Trophoblast cell (in vitro differentiated cells and primary cell): ENCODE measurements at regions not wholly inside any gene's neighbourhood (a gene's known extent, or its start where the extent isn't known, plus 50 kb on each side); places are given as distances from the start of the nearest gene placed in this dataset.
"Not testable (repeated sequence)": the region's sequence is repeated elsewhere in the genome, so short reads cannot be mapped to it uniquely, and the experiment has no call there.

Experiments
- DNase-seq, 2 donors: peaks; one replicate each; pipeline ENCODE4 v3.0.0-alpha.2; 2016
- H2AFZ ChIP-seq: 2 replicates; pipeline ENCODE4 v1.6.1; 2013; ENCODE audit warnings: low read length, moderate library complexity, mild to moderate bottlenecking; ENCODE audit not compliant: insufficient read depth, poor library complexity
- H2AK5ac ChIP-seq: 2 replicates; pipeline ENCODE4 v1.6.1; 2013; ENCODE audit warnings: mild to moderate bottlenecking, low read length
- H2BK120ac ChIP-seq: 2 replicates; pipeline ENCODE4 v1.6.1; 2013; ENCODE audit warnings: low read length, mild to moderate bottlenecking, moderate library complexity; ENCODE audit not compliant: insufficient read depth, poor library complexity
- H2BK12ac ChIP-seq: 2 replicates; pipeline ENCODE4 v1.6.1; 2013; ENCODE audit warnings: mild to moderate bottlenecking, low read length, moderate library complexity
- H2BK5ac ChIP-seq: 2 replicates; pipeline ENCODE4 v1.6.1; 2013; ENCODE audit warnings: low read length, low read depth, moderate library complexity, mild to moderate bottlenecking; ENCODE audit not compliant: poor library complexity
- H3K14ac ChIP-seq: 2 replicates; pipeline ENCODE4 v1.6.1; 2013; ENCODE audit warnings: mild to moderate bottlenecking, low read length
- H3K18ac ChIP-seq: 2 replicates; pipeline ENCODE4 v1.6.1; 2013; ENCODE audit warnings: mild to moderate bottlenecking, low read length
- H3K23ac ChIP-seq: 2 replicates; pipeline ENCODE4 v1.6.1; 2013; ENCODE audit warnings: low read length
- H3K27ac ChIP-seq: 2 replicates; pipeline ENCODE4 v1.5.1; 2013; ENCODE audit warnings: low read depth, mild to moderate bottlenecking, inconsistent platforms, low read length, moderate library complexity
- H3K27me3 ChIP-seq: 2 replicates; pipeline ENCODE4 v1.6.1; 2013; ENCODE audit warnings: inconsistent platforms, mild to moderate bottlenecking, low read length, moderate library complexity; ENCODE audit not compliant: insufficient read depth
- H3K36me3 ChIP-seq, 2 experiments: 1 replicate in 1 of 2; 2 replicates in 1 of 2; pipeline ENCODE4 v1.6.1; 2013; ENCODE audit warnings: low read length in 2 of 2, mild to moderate bottlenecking in 2 of 2, moderate library complexity in 1 of 2; ENCODE audit not compliant: insufficient read depth in 2 of 2, control insufficient read depth in 1 of 2
- H3K4ac ChIP-seq: 2 replicates; pipeline ENCODE4 v1.6.1; 2013; ENCODE audit warnings: low read depth, mild to moderate bottlenecking, low read length, moderate library complexity
- H3K4me1 ChIP-seq, 2 experiments: 1 replicate in 1 of 2; 2 replicates in 1 of 2; pipeline ENCODE4 v1.6.1; 2013; ENCODE audit warnings: low read length in 2 of 2, mild to moderate bottlenecking in 2 of 2, moderate library complexity in 1 of 2; ENCODE audit not compliant: insufficient read depth in 2 of 2, control insufficient read depth in 1 of 2
- H3K4me2 ChIP-seq: 2 replicates; pipeline ENCODE4 v1.6.1; 2013; ENCODE audit warnings: inconsistent platforms, mild to moderate bottlenecking, low read length, moderate library complexity
- H3K4me3 ChIP-seq: 2 replicates; pipeline ENCODE4 v1.5.1; 2013; ENCODE audit warnings: mild to moderate bottlenecking, low read depth, low read length, inconsistent platforms
- H3K79me1 ChIP-seq: one replicate; pipeline ENCODE4 v1.6.1; 2013; ENCODE audit warnings: low read length
- H3K79me2 ChIP-seq: 2 replicates; pipeline ENCODE4 v1.6.1; 2013; ENCODE audit warnings: low read length, mild to moderate bottlenecking; ENCODE audit not compliant: control insufficient read depth, insufficient read depth, poor library complexity
- H3K9ac ChIP-seq: 2 replicates; pipeline ENCODE4 v1.6.1; 2013; ENCODE audit warnings: mild to moderate bottlenecking, low read length
- H3K9me3 ChIP-seq: 2 replicates; pipeline ENCODE4 v1.6.1; 2013; ENCODE audit warnings: low read depth, mild to moderate bottlenecking, control low read depth, inconsistent platforms, low read length; ENCODE audit not compliant: insufficient read depth
- H4K12ac ChIP-seq: 2 replicates; pipeline ENCODE4 v1.6.1; 2013; ENCODE audit warnings: low read depth, mild to moderate bottlenecking, low read length, moderate library complexity
- H4K8ac ChIP-seq: 2 replicates; pipeline ENCODE4 v1.6.1; 2013; ENCODE audit warnings: low read depth, mild to moderate bottlenecking, low read length, moderate library complexity
- H4K91ac ChIP-seq: one replicate; pipeline ENCODE4 v1.6.1; 2013; ENCODE audit warnings: low read depth, mild to moderate bottlenecking, low read length, moderate library complexity
- WGBS: extraction: QIAGEN DNeasy Blood & Tissue Kit; methylation state at CpG from one replicate; pipeline ENCODE4 v1.1.7; 2013; ENCODE audit warnings: missing lambda C conversion rate; ENCODE audit not compliant: insufficient read length, insufficient coverage; ENCODE audit errors: extremely low coverage; 5-methylcytosine and 5-hydroxymethylcytosine counted together

DNA sequence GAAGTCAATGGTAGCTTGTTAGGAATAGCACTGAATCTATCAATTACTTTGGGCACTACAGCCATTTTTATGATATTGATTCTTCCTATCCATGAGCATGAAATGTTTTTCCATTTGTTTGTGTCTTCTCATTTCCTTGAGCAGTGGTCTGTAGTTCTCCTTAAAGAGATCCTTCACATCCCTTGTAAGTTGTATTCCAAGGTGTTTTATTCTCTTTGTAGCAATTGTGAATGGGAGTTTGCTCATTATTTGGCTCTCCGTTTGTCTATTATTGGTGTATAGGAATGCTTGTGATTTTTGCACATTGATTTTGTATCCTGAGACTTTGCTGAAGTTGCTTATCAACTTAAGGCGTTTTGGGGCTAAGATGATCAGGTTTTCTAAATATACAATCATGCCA lies 139.0 kb upstream of the TRPM3 start:
- H2BK12ac ChIP-seq, H3K4me3 ChIP-seq, H3K27me3 ChIP-seq, H3K4me1 ChIP-seq, H3K9ac ChIP-seq, H2AK5ac ChIP-seq, H3K36me3 ChIP-seq, H3K27ac ChIP-seq, H3K18ac ChIP-seq, H2AFZ ChIP-seq, DNase-seq, H3K4ac ChIP-seq, H4K8ac ChIP-seq, H3K79me1 ChIP-seq, H3K23ac ChIP-seq, H2BK5ac ChIP-seq, H4K12ac ChIP-seq, H3K9me3 ChIP-seq, H3K14ac ChIP-seq, H2BK120ac ChIP-seq, H3K4me2 ChIP-seq, H3K79me2 ChIP-seq, H4K91ac ChIP-seq: not testable (repeated sequence)
- no CpG with 5 or more reads among the region's 2 CpGs for WGBS

DNA sequence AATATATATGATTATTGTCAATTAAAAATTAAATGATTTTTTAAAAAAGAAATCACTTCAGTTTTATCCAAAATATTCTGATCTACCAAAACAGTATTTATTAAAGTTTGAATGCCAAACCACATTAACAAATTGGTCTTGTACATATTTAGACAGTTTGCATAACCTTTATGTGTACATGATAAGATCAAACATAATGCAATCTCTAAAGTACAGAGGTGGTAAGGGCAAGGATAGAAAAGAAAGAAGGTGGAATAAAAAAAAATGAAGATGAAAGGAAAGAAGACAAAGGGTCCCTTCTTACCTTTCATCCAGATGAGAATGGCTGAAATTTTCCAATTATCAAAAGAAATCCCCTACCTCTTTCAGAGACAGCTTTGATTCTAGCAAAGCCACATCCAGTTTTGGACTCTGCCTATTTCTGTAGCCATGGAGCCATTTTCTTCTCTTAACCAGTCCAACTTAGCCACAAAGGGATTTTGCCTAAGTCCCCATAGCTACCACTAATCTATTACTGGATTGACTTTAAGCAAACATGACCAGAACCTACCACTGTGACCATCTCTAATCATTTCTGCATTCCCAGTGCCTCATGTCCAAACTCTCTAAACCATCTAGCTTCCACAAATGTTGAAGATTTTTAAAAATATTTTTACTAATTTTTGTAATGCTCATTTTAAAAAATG lies 133.3 kb upstream of the TRPM3 start:
- no peak overlapping the region for H2AFZ ChIP-seq
- no peaks in the 10 kb centered on the region for H3K36me3 ChIP-seq
- no peak overlapping the region for H2AK5ac ChIP-seq
- no peak overlapping the region for H4K8ac ChIP-seq
- no peaks in the 10 kb centered on the region for H3K79me1 ChIP-seq
- DNase-seq = peak; percentile 0 to 68
- no peak overlapping the region for H3K14ac ChIP-seq
- no peak overlapping the region for H3K9ac ChIP-seq
- no peaks in the 10 kb centered on the region for H3K27me3 ChIP-seq
- no peak overlapping the region for H2BK120ac ChIP-seq
- no peak overlapping the region for H3K23ac ChIP-seq
- no peak overlapping the region for H3K4me2 ChIP-seq
- no peak overlapping the region for H3K27ac ChIP-seq
- no peaks in the 10 kb centered on the region for H3K9me3 ChIP-seq
- no peak overlapping the region for H2BK12ac ChIP-seq
- H3K18ac ChIP-seq = no peak overlapping the region
- H3K4me3 ChIP-seq = no peak overlapping the region
- H4K91ac ChIP-seq = no peak overlapping the region
- no peak overlapping the region for H4K12ac ChIP-seq
- no peak overlapping the region for H2BK5ac ChIP-seq
- H3K79me2 ChIP-seq = no peaks in the 10 kb centered on the region
- no peaks in the 10 kb centered on the region for H3K4me1 ChIP-seq
- H3K4ac ChIP-seq = no peak overlapping the region

DNA sequence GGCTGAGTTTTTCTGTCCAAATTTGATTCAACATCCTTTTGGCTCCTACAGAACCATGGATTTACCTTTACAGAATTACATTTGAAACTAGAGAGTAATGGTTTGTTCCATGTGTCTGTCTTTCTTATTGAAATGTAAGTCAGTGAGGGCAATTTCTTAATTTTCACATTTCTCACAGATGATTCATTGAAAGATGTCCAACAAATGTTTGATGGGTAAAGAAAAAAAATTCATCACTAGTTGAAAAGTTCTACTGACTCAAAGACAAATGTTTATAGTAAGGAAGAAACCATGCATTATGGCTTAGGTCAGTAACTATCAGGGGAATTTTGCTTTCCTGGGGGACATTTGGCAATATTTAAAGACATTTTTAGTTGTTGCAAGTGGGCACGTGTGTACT lies 131.6 kb upstream of the TRPM3 start:
- Histone ChIP-seq H3K4me3 (no peak overlapping the region), H2AFZ (no peak overlapping the region), H3K27ac (no peak overlapping the region), H4K8ac (no peak overlapping the region), H3K79me1 (no peaks in the 10 kb centered on the region), H2BK12ac (no peak overlapping the region), H3K9ac (no peak overlapping the region), H4K12ac (no peak overlapping the region), H3K36me3 (no peaks in the 10 kb centered on the region), H3K27me3 (no peaks in the 10 kb centered on the region), H3K79me2 (no peaks in the 10 kb centered on the region), H3K9me3 (no peaks in the 10 kb centered on the region), H2BK5ac (no peak overlapping the region), H3K18ac (no peak overlapping the region), H4K91ac (no peak overlapping the region), H3K4ac (no peak overlapping the region), H3K4me2 (no peak overlapping the region), H3K23ac (no peak overlapping the region), H3K4me1 (no peaks in the 10 kb centered on the region), H2BK120ac (no peak overlapping the region), H2AK5ac (no peak overlapping the region), H3K14ac (no peak overlapping the region)
- DNase-seq = no peak
- WGBS = no CpG with 5 or more reads among the region's 1 CpG

DNA sequence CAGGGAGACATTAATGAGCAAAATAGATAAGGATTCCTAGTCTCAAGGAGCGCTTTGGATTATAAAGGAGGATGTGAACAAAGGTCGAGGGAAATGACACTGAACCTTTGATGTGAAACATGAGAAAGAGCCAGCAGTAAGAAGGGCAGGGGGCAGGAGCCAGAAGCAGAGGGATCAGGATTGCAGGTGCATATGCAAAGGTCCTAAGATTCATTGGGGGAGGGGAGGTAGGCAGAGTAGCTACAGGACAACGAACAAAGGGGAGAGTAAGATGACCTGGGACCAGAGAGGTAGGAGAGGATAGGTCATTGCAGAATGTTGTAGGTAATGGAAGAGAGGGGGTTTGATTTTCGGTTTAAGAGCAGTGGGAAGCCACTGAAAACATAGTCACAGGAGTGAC lies 129.2 kb upstream of the TRPM3 start:
- Histone ChIP-seq H4K91ac (no peak overlapping the region), H3K4me2 (no peak overlapping the region), H2BK12ac (no peak overlapping the region), H3K18ac (no peak overlapping the region), H3K4ac (no peak overlapping the region), H2BK120ac (no peak overlapping the region), H3K27me3 (no peaks in the 10 kb centered on the region), H4K8ac (no peak overlapping the region), H3K4me3 (no peak overlapping the region), H3K27ac (no peak overlapping the region), H3K9me3 (no peaks in the 10 kb centered on the region), H2AK5ac (no peak overlapping the region), H3K36me3 (no peaks in the 10 kb centered on the region), H3K23ac (peak overlapping the region; percentile 17), H3K14ac (no peak overlapping the region), H3K79me1 (no peaks in the 10 kb centered on the region), H3K79me2 (no peaks in the 10 kb centered on the region), H2AFZ (no peak overlapping the region), H2BK5ac (no peak overlapping the region), H3K9ac (no peak overlapping the region), H3K4me1 (no peaks in the 10 kb centered on the region), H4K12ac (no peak overlapping the region)
- DNase-seq = no peak
- WGBS = no CpG with 5 or more reads among the region's 4 CpGs
